IMR-90 (cell line): ENCODE measurements at regions not wholly inside any gene's neighbourhood (a gene's known extent, or its start where the extent isn't known, plus 50 kb on each side); places are given as distances from the start of the nearest gene placed in this dataset.
A peak's percentile ranks its signal among the peaks of the same experiment; 100 is the strongest.

Source experiments
- ATAC-seq: fragments of 200-7000 bp; cut with Tn5 transposase; 2 replicates; pipeline ENCODE4 v1.9.1; 2020; ENCODE audit warnings: low read depth, mild to moderate bottlenecking, moderate library complexity
- BruUV-seq: library from RNA; stranded (reverse); fragments of 400-500 nt; replicated peaks from 2 replicates; lab custom pipeline; 2021; lab: Mats Ljungman, UMichigan
- CTCF ChIA-PET: fragments of 300-600 bp; formaldehyde crosslinking; extraction: SDS; loops from one replicate; lab custom pipeline; 2021; ENCODE audit warnings: antibody characterized with exemption; lab: Yijun Ruan, JAX
- POLR2A ChIA-PET: fragments of 300-600 bp; sonication (Branson Sonifier 250); formaldehyde crosslinking; loops from one replicate; lab custom pipeline; 2022; ENCODE audit warnings: antibody characterized with exemption; ENCODE audit not compliant: unreplicated experiment; lab: Charles Lee
- DNase-seq: peaks from one replicate; pipeline ENCODE4 v3.0.0; 2013
- H2AFZ ChIP-seq: replicated peaks from 2 replicates; pipeline ENCODE3; 2013; ENCODE audit warnings: low read length, mild to moderate bottlenecking; ENCODE audit not compliant: poor library complexity
- H2AK5ac ChIP-seq: 2 replicates; pipeline ENCODE4 v1.6.1; 2013; ENCODE audit warnings: low read depth, low read length, inconsistent platforms
- H2AK9ac ChIP-seq: replicated peaks from 2 replicates; pipeline ENCODE3; 2013; ENCODE audit warnings: mild to moderate bottlenecking, low read depth, low read length, moderate library complexity; ENCODE audit not compliant: poor library complexity
- H2BK120ac ChIP-seq: 2 replicates; pipeline ENCODE4 v1.6.1; 2013; ENCODE audit warnings: low read depth, low read length, inconsistent platforms
- H2BK15ac ChIP-seq: 3 replicates; pipeline ENCODE4 v1.6.1; 2013; ENCODE audit warnings: low read depth, low read length, inconsistent platforms
- H2BK20ac ChIP-seq: 2 replicates; pipeline ENCODE4 v1.6.1; 2013; ENCODE audit warnings: low read depth, mild to moderate bottlenecking, inconsistent platforms, low read length, moderate library complexity
- H2BK5ac ChIP-seq: 2 replicates; pipeline ENCODE4 v1.6.1; 2013; ENCODE audit warnings: mild to moderate bottlenecking, low read depth, low read length, inconsistent platforms; ENCODE audit not compliant: poor library complexity, severe bottlenecking
- H3K14ac ChIP-seq: replicated peaks from 2 replicates; pipeline ENCODE4 v1.6.1; 2013; ENCODE audit warnings: low read depth, low read length, inconsistent platforms
- H3K18ac ChIP-seq: 2 replicates; pipeline ENCODE4 v1.6.1; 2013; ENCODE audit warnings: low read depth, low read length, control low read depth
- H3K23ac ChIP-seq: 2 replicates; pipeline ENCODE4 v1.6.1; 2013; ENCODE audit warnings: low read depth, low read length, inconsistent platforms
- H3K27ac ChIP-seq: 2 replicates; pipeline ENCODE4 v1.5.1; 2013; ENCODE audit warnings: mild to moderate bottlenecking, control low read depth, low read length; ENCODE audit not compliant: insufficient read depth
- H3K27me3 ChIP-seq: 2 replicates; pipeline ENCODE4 v1.6.1; 2013; ENCODE audit warnings: low read length; ENCODE audit not compliant: control insufficient read depth, insufficient read depth
- H3K36me3 ChIP-seq: 2 replicates; pipeline ENCODE4 v1.6.1; 2013; ENCODE audit warnings: low read length, mixed read lengths; ENCODE audit not compliant: control insufficient read depth, insufficient read depth
- H3K4ac ChIP-seq: 2 replicates; pipeline ENCODE4 v1.6.1; 2013; ENCODE audit warnings: low read depth, low read length, inconsistent platforms
- H3K4me1 ChIP-seq: 2 replicates; pipeline ENCODE4 v1.6.1; 2013; ENCODE audit warnings: low read length, mixed read lengths; ENCODE audit not compliant: control insufficient read depth, insufficient read depth
- H3K4me2 ChIP-seq: 2 replicates; pipeline ENCODE4 v1.6.1; 2013; ENCODE audit warnings: low read depth, mild to moderate bottlenecking, control low read depth, low read length, moderate library complexity
- H3K4me3 ChIP-seq: 2 replicates; pipeline ENCODE4 v1.5.1; 2013; ENCODE audit warnings: low read depth, mild to moderate bottlenecking, control low read depth, low read length, moderate library complexity; ENCODE audit not compliant: insufficient read depth
- H3K56ac ChIP-seq: 2 replicates; pipeline ENCODE4 v1.6.1; 2013; ENCODE audit warnings: low read length, inconsistent platforms; ENCODE audit not compliant: insufficient read depth; ENCODE audit errors: extremely low read depth
- H3K79me1 ChIP-seq, 2 experiments: 2 replicates each; pipeline ENCODE4 v1.6.1; 2013; ENCODE audit warnings: low read length in 2 of 2, inconsistent platforms in 1 of 2, low read depth in 1 of 2
- H3K9ac ChIP-seq: 2 replicates; pipeline ENCODE4 v1.6.1; 2013; ENCODE audit warnings: low read depth, low read length, control low read depth
- H3K9me1 ChIP-seq: 2 replicates; pipeline ENCODE4 v1.6.1; 2013; ENCODE audit warnings: low read length, inconsistent platforms; ENCODE audit not compliant: insufficient read depth
- H3K9me3 ChIP-seq: 2 replicates; pipeline ENCODE4 v1.6.1; 2013; ENCODE audit warnings: low read length; ENCODE audit not compliant: control insufficient read depth, insufficient read depth
- H4K20me1 ChIP-seq: 2 replicates; pipeline ENCODE4 v1.6.1; 2013; ENCODE audit warnings: low read length, inconsistent platforms; ENCODE audit not compliant: insufficient read depth
- H4K5ac ChIP-seq: 2 replicates; pipeline ENCODE4 v1.6.1; 2013; ENCODE audit warnings: mild to moderate bottlenecking, low read depth, low read length, control low read depth
- H4K8ac ChIP-seq, 2 experiments: 2 replicates each; pipeline ENCODE4 v1.6.1; 2013; ENCODE audit warnings: low read depth in 2 of 2, low read length in 2 of 2, control low read depth in 1 of 2, inconsistent platforms in 1 of 2
- H4K91ac ChIP-seq: 2 replicates; pipeline ENCODE4 v1.6.1; 2013; ENCODE audit warnings: low read depth, low read length, inconsistent platforms; ENCODE audit not compliant: insufficient read depth
- BHLHE40 ChIP-seq: fragments of 150-350 bp; IDR thresholded peaks from 2 replicates; pipeline ENCODE4 v1.6.1; 2016; ENCODE audit warnings: mild to moderate bottlenecking, low read depth, low read length
- CEBPB ChIP-seq: IDR thresholded peaks from 2 replicates; pipeline ENCODE4 v1.6.1; 2012; ENCODE audit warnings: low read depth, low read length, improper control_type of control experiment
- CHD1 ChIP-seq: IDR thresholded peaks from 2 replicates; pipeline ENCODE4 v1.6.1; 2012; ENCODE audit warnings: low read depth, low read length, improper control_type of control experiment
- FOS ChIP-seq: fragments of 150-350 bp; IDR thresholded peaks from 2 replicates; pipeline ENCODE4 v1.6.1; 2016; ENCODE audit warnings: low read depth, low read length
- MAZ ChIP-seq: IDR thresholded peaks from 2 replicates; pipeline ENCODE4 v1.6.1; 2012; ENCODE audit warnings: low read depth, mild to moderate bottlenecking, low read length, improper control_type of control experiment, moderate library complexity, borderline replicate concordance
- MXI1 ChIP-seq: IDR thresholded peaks from 2 replicates; pipeline ENCODE4 v1.6.1; 2012; ENCODE audit warnings: low read depth, mild to moderate bottlenecking, low read length, moderate library complexity, borderline replicate concordance
- NFE2L2 ChIP-seq: fragments of 150-350 bp; IDR thresholded peaks from 2 replicates; pipeline ENCODE4 v1.6.1; 2016; ENCODE audit warnings: low read depth, mild to moderate bottlenecking, low read length
- POLR2A ChIP-seq: IDR thresholded peaks from 2 replicates; pipeline ENCODE4 v1.6.1; 2012; ENCODE audit warnings: mild to moderate bottlenecking, low read depth, low read length
- RAD21 ChIP-seq: IDR thresholded peaks from 2 replicates; pipeline ENCODE4 v1.6.1; 2012; ENCODE audit warnings: low read length, improper control_type of control experiment
- RCOR1 ChIP-seq: IDR thresholded peaks from 2 replicates; pipeline ENCODE4 v1.6.1; 2012; ENCODE audit warnings: mild to moderate bottlenecking, low read length, improper control_type of control experiment; ENCODE audit not compliant: insufficient replicate concordance
- RFX5 ChIP-seq: IDR thresholded peaks from 2 replicates; pipeline ENCODE4 v1.8.0; 2012; ENCODE audit warnings: low read depth, mild to moderate bottlenecking, low read length, moderate library complexity
- WGBS, 2 experiments: methylation state at CpG; one replicate each; pipeline versions ENCODE4 v1.1.5 to v1.1.7; 2013; ENCODE audit warnings: missing lambda C conversion rate in 2 of 2; ENCODE audit not compliant: insufficient read length in 1 of 2; ENCODE audit errors: extremely low coverage in 2 of 2; 5-methylcytosine and 5-hydroxymethylcytosine counted together
- dilution Hi-C: fragments of 300-500 bp; cut with HindIII; formaldehyde crosslinking; loops from one replicate; pipeline ENCODE4 v1.14.3; 2018; ENCODE audit warnings: low sequenced_read_pairs; ENCODE audit not compliant: unreplicated experiment
- in situ Hi-C: fragments of 300-500 bp; cut with MboI; formaldehyde crosslinking; loops from 3 replicates; pipeline ENCODE4 v1.14.3; 2019; ENCODE audit warnings: low sequenced_read_pairs, inconsistent platforms, mixed read lengths
- intact Hi-C: fragments of 100-400 bp; cut with micrococcal nuclease; formaldehyde crosslinking; loops from 2 replicates; pipeline ENCODE4 v1.10.0; 2022
- TF ChIP-seq, protein P1 (sequence below): fragments of 150-350 bp; IDR thresholded peaks from 2 replicates; pipeline ENCODE4 v1.6.1; 2017; ENCODE audit warnings: mild to moderate bottlenecking, antibody characterized with exemption, low read length, low read depth
- TF ChIP-seq, protein P2 (sequence below): fragments of 150-350 bp; IDR thresholded peaks from 2 replicates; pipeline ENCODE4 v1.6.1; 2016; ENCODE audit warnings: low read depth, mild to moderate bottlenecking, low read length, moderate library complexity, borderline replicate concordance
- TF ChIP-seq, protein P3 (sequence below): conservative IDR thresholded peaks from 2 replicates; pipeline ENCODE4 v1.5.1; 2012; ENCODE audit warnings: mild to moderate bottlenecking, low read depth, low read length, improper control_type of control experiment

DNA sequence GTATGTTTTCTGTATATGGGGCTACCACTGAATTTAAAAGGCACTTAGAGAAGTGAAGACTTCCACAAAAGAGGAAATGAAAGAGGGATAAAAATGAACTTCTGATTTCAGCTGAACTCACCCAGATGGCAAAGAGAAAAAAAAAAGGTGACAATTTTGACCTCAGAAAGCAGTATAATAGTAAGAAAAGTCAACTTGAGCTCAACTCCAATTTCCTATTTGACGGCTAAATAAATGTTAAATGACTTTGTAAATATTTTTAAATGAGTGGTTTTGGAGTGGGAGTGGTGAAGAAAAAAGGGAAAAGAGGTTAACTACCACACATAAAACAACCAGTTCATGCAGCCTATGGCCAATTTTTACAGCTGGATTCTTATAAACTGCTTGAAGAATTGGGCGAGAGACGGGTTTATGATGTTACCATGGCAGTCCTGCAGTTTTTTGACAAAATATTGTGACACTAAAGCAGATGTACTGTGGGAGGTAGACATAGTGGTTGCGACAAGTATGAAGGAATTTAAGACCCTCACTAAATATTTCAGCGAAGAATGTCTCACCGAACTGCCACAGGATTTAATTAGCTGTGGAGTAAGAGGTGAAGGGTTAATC is 49.8 kb upstream of the ADTRP start:
- no peak overlapping the region for H4K8ac ChIP-seq
- no peak overlapping the region for H3K4me2 ChIP-seq
- no peak for ATAC-seq
- H2BK20ac ChIP-seq: no peak overlapping the region
- TF ChIP-seq, protein P1, sequence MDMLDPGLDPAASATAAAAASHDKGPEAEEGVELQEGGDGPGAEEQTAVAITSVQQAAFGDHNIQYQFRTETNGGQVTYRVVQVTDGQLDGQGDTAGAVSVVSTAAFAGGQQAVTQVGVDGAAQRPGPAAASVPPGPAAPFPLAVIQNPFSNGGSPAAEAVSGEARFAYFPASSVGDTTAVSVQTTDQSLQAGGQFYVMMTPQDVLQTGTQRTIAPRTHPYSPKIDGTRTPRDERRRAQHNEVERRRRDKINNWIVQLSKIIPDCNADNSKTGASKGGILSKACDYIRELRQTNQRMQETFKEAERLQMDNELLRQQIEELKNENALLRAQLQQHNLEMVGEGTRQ: no peak
- no peak for TF ChIP-seq MXI1
- TF ChIP-seq RFX5: no peak
- TF ChIP-seq, protein P2, sequence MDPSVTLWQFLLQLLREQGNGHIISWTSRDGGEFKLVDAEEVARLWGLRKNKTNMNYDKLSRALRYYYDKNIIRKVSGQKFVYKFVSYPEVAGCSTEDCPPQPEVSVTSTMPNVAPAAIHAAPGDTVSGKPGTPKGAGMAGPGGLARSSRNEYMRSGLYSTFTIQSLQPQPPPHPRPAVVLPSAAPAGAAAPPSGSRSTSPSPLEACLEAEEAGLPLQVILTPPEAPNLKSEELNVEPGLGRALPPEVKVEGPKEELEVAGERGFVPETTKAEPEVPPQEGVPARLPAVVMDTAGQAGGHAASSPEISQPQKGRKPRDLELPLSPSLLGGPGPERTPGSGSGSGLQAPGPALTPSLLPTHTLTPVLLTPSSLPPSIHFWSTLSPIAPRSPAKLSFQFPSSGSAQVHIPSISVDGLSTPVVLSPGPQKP: no peak
- no peak for TF ChIP-seq FOS
- TF ChIP-seq RCOR1: no peak
- TF ChIP-seq CEBPB: no peak
- TF ChIP-seq NFE2L2: no peak
- TF ChIP-seq MAZ: no peak
- TF ChIP-seq, protein P3, sequence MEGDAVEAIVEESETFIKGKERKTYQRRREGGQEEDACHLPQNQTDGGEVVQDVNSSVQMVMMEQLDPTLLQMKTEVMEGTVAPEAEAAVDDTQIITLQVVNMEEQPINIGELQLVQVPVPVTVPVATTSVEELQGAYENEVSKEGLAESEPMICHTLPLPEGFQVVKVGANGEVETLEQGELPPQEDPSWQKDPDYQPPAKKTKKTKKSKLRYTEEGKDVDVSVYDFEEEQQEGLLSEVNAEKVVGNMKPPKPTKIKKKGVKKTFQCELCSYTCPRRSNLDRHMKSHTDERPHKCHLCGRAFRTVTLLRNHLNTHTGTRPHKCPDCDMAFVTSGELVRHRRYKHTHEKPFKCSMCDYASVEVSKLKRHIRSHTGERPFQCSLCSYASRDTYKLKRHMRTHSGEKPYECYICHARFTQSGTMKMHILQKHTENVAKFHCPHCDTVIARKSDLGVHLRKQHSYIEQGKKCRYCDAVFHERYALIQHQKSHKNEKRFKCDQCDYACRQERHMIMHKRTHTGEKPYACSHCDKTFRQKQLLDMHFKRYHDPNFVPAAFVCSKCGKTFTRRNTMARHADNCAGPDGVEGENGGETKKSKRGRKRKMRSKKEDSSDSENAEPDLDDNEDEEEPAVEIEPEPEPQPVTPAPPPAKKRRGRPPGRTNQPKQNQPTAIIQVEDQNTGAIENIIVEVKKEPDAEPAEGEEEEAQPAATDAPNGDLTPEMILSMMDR: no peak
- no peak for TF ChIP-seq RAD21
- no peak for TF ChIP-seq CHD1
- no peak for TF ChIP-seq BHLHE40
- no peak for TF ChIP-seq POLR2A
- no peak overlapping the region for H3K56ac ChIP-seq
- no peak overlapping the region for H2BK15ac ChIP-seq
- no peaks in the 10 kb centered on the region for H3K36me3 ChIP-seq
- in situ Hi-C loops: no loop called here
- peak overlapping the region; percentile 15; the same call in 1 of the 2 replicates for H3K14ac ChIP-seq
- no peaks in the 10 kb centered on the region for H3K27me3 ChIP-seq
- no peak overlapping the region for H3K23ac ChIP-seq
- no peaks in the 10 kb centered on the region for H3K9me3 ChIP-seq
- no peaks in the 10 kb centered on the region for H3K9me1 ChIP-seq
- no peak overlapping the region for H4K5ac ChIP-seq
- no peak overlapping the region for H2AK9ac ChIP-seq
- BruUV-seq: no TSS peak
- H2BK5ac ChIP-seq: no peak overlapping the region
- H3K18ac ChIP-seq: no peak overlapping the region
- DNase-seq: peak; percentile 11
- WGBS, 2 experiments: no CpG with 5 or more reads among the region's 6 CpGs
- no peaks in the 10 kb centered on the region for H4K20me1 ChIP-seq
- H3K4me1 ChIP-seq: no peaks in the 10 kb centered on the region
- no peaks in the 10 kb centered on the region for H3K79me1 ChIP-seq
- H2AK5ac ChIP-seq: no peak overlapping the region
- no peak overlapping the region for H3K4me3 ChIP-seq
- dilution Hi-C loops: no loop called here
- H3K4ac ChIP-seq: no peak overlapping the region
- no peak overlapping the region for H3K27ac ChIP-seq
- no peak overlapping the region for H3K9ac ChIP-seq
- H4K91ac ChIP-seq: no peak overlapping the region
- intact Hi-C loops: no loop called here
- no peak overlapping the region for H2AFZ ChIP-seq
- H2BK120ac ChIP-seq: no peak overlapping the region
- CTCF ChIA-PET: no interaction called here
- POLR2A ChIA-PET: no interaction called here
